Stromal cell of bone marrow (primary cell): ENCODE measurements at regions not wholly inside any gene's neighbourhood (a gene's known extent, or its start where the extent isn't known, plus 50 kb on each side); places are given as distances from the start of the nearest gene placed in this dataset.

ENCODE experiments used
- DNase-seq: peaks from one replicate; pipeline ENCODE4 v3.0.0-alpha.2; 2012; ENCODE audit warnings: low read depth

GRCh38 chr12:43011383-43011926, 421.9 kb upstream of the PRICKLE1 start:
- no peak for DNase-seq

- DNase-seq: no peak
Measured at GRCh38 chr12:43009846-43010240, 420.3 kb upstream of the PRICKLE1 start.

DNA sequence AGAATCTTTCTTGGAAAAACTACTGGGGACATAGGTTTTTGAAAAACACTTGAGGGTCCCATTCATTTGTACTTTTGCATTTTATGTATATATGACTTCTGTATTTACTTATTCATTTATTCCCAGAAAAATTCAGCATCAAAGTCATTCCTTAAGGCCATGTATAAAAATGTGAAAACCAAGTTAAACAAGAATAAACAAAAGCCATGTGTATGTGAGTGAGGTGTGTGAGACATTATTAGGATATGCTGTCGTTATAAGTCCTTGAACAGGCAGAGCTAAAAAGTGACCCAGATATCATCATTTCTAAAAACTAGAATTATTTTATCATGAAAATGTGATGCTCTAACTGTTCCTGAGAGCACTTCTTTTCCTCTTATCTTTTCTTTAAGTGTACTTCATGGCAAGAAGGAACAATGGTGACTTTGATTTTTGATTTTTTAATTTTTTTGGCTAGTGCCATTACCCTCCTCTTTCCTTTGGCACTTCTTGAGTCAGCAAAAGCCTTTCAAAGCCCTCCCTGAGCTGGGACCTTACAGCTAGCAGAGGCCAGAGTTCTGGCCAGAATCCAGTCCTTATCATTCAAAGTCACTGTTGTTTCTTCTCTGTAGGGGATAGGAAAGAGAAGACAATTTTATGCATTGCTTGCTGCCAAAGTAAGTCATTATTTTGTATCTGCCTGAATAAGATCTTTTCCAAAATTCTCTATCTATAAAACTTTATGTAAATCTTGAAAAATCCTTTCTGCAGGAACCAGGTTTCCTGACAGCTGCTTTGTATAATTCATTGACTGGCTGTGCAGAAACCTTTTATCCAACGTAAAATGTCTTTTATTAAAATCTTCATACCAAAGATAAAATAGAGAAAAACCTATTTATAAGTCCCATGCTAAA, 419.7 kb upstream of the PRICKLE1 start:
- no peak for DNase-seq

DNA sequence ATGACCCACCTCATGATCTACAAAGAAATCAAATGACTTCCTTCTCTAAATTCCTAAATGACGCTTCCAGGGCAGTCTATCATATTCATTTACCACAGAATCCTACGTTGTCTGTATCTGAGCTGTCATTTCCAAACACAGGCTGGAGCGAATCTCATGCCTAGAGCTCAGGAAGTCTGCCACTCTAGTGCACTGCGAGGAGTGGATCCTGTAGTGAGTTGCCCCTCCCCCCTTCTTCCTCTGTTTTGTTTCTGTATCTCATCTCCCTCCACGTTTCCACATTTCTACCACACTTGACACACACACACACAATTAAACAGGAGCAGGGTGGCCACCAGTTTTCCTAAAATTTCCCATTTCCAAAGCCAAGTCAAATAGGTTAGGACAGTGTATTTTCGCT, 415.4 kb upstream of the PRICKLE1 start:
- DNase-seq: no peak

DNA sequence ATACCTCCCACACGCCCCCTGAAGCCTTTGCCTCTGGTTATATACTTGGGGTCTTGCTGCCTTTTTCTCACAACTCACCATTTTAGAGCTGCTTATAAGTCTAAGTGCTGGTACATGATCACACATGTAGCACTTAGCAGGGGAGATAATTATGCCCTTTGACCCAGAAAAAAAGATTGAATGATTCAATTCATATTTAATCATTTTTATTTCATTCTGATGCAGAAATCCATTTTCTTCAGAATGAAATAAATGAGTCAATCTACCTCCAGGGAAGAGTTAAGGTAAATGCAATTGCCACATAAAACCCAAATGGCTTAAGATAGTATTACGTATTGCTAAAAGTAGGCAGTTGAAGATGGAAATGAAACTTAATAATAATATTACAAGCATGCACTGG, 414.6 kb upstream of the PRICKLE1 start:
- DNase-seq: no peak

- no peak for DNase-seq
Measured at GRCh38 chr12:42996869-42997431, 407.4 kb upstream of the PRICKLE1 start.

- DNase-seq: no peak
Measured at GRCh38 chr12:42992826-42993225, 403.3 kb upstream of the PRICKLE1 start.

DNA sequence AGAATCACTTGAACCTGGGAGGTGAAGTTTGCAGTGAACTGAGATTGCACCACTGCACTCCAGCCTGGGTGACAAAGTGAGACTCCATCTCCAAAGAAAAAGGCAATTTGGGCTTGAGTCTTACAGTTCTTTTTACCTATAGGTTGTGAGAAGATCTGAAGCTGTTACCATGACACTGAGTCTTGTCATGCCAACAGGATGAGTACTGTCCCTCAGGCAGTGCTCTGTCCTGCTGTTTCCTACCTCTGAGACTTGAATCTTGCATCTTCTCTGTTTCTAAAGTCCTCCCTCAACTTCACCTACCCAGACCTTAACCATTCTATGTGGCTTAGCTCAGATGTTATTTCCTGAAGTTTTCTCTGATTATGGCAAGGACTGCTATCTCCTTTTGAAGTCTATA, 400.8 kb upstream of the PRICKLE1 start:
- no peak for DNase-seq

DNA sequence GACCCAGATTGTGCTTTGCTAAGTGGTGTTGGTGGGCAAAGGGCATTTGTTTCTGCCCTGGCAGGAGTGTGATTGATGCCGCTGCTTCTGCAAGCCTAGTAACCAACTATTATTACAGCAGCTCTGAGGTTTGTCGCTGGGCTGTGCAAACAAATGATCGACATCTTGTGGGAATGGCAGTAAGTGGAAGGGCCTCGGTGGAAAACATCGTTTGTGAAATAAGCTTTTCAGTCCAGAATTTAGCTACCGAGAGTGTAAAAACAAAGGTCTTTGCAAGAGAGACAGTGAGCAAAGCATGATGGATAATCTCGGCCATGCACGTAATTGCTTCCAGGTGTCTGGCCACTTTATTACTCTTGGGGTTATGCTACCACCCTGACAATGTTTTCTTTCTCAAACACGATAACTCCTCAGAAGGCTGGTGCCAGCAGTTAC, 397.7 kb upstream of the PRICKLE1 start:
- no peak for DNase-seq

DNA sequence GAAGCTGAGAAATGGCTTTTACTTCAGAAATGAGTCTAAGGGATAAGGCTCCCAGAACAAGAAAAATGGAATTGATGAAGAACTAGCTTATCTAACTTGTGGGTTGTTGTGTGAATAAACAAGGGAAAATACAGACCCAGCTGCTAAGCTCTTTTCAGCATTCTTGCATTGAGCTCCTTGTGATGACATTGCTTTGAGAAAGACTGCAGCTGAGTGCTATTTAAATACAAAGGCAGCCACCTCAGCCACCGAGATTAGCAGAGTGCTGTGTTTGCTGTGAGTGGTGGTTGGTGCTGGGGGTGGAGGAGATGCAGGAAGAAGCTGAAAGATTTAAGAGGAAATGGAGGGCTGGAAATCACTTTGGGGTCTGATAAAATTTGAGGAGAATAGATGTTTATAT, 396.0 kb upstream of the PRICKLE1 start:
- DNase-seq: no peak

DNA sequence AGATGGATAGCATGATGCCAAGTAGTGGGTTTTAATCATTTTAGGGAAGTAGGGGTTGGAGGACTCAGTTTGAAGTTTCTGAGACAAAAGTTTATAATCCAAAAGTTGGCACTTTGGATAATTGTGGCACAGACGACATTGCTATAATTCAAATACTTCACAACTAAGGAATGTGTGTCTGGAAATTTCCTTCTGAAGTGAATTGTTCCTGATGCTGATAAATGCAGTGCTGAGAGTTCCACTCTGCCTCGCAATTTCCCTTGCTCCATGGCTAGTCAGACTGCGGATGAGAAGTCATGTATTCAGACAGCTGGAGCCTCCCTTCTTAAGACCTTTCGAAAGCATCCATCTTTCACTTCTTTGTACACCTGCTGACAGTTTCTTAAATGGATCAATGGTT, 393.3 kb upstream of the PRICKLE1 start:
- DNase-seq: no peak

DNA sequence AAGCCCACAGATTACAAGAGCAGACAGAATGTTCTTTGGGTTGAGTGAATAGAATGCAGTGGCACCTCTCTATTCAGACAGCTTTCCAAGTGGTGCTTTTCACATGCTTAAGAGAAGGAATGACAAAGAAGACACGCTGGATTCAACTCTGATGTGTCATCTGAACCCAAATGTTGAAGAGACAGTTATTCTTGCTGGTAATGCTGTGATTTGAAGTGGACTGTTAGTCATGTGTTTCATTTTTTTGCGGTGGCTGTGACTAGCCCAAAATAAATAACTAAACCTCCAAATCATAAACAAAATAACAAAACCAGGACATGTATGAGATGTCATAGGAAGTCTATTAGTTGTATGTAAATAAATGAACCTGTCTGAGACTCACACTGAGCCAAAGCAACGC, 391.8 kb upstream of the PRICKLE1 start:
- peak; percentile 19 for DNase-seq

DNA sequence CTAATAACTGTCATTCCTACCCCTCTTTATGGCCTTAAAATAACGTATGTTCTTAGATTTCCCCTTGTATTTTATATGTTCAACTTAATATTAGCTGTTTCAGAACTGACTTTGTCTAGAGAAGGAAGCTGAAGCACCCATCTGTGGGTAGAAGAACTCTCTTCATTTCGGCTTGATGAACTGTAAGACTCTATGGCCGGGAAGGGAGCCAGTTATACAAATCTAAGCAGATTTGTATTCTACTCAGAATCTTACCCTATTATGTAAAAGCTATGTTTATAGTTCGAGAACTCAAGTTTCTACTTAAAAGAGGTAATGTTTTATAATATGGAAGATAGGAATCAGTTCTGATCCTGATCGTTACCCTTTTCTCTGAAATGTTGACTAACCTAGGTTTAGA, 390.9 kb upstream of the PRICKLE1 start:
- DNase-seq: no peak

GRCh38 chr12:42979746-42980145, 390.2 kb upstream of the PRICKLE1 start:
- DNase-seq: no peak

GRCh38 chr12:42978708-42979107, 389.2 kb upstream of the PRICKLE1 start:
- no peak for DNase-seq

GRCh38 chr12:42977451-42978230, 388.1 kb upstream of the PRICKLE1 start:
- DNase-seq: no peak

GRCh38 chr12:42976620-42977019, 387.1 kb upstream of the PRICKLE1 start:
- no peak for DNase-seq

GRCh38 chr12:42976122-42976521, 386.6 kb upstream of the PRICKLE1 start:
- no peak for DNase-seq

- no peak for DNase-seq
Measured at GRCh38 chr12:42969355-42969754, 379.8 kb upstream of the PRICKLE1 start.

- no peak for DNase-seq
Measured at GRCh38 chr12:42968426-42968825, 378.9 kb upstream of the PRICKLE1 start.

- no peak for DNase-seq
Measured at GRCh38 chr12:42967850-42968249, 378.3 kb upstream of the PRICKLE1 start.

DNA sequence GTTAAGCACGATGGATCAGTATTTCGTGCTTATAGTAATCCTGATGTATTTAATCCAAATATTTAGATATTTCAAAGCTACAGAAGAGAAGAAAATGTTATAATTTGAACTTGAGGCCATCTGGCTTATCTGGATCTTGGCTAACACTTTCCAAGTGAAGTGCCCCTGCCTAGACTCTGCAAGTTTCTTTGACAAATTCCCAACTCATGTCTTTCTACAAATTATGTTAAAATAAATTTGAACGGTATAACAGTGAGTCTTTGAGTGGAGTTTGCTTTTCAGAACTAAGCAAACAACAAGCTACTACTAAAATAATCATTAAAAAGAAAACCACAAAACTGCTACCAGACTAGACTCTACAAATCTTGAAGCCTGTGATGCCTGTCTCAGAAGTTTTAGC, 374.4 kb upstream of the PRICKLE1 start:
- no peak for DNase-seq

DNA sequence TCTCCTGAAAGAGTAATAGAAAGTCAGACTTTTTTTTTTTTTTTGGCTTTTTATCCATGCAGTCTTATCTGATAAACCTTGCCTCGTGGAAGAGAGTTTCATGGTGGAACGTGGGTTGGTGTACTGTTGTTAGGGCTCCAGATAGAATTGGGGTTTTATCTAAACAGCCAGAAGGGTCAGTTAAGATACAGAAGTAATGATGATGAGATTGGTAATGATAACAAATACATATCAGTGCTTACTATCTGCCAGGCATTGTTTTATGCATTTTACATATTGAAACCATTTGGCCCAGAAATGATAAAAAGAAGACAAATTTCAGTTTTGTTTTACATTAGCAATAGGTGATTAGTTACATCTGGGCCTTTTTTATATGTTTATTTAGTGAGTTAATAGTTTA, 372.8 kb upstream of the PRICKLE1 start:
- DNase-seq: no peak
